Ishikawa (cell line): ENCODE measurements at regions not wholly inside any gene's neighbourhood (a gene's known extent, or its start where the extent isn't known, plus 50 kb on each side); places are given as distances from the start of the nearest gene placed in this dataset.

Experiments
- CEBPB ChIP-seq: IDR thresholded peaks from 2 replicates; pipeline ENCODE4 v1.6.1; 2012
- CREB1 ChIP-seq: IDR thresholded peaks from 2 replicates; pipeline ENCODE4 v1.6.1; 2012; ENCODE audit warnings: low read depth
- EGR1 ChIP-seq: IDR thresholded peaks from 2 replicates; pipeline ENCODE4 v1.6.1; 2012
- EP300 ChIP-seq: IDR thresholded peaks from 2 replicates; pipeline ENCODE4 v1.6.1; 2012; ENCODE audit warnings: borderline replicate concordance
- FOXM1 ChIP-seq: IDR thresholded peaks from 2 replicates; pipeline ENCODE4 v1.6.1; 2012; ENCODE audit warnings: low read depth, borderline replicate concordance
- MAX ChIP-seq: IDR thresholded peaks from 2 replicates; pipeline ENCODE4 v1.6.1; 2012
- NFIC ChIP-seq: IDR thresholded peaks from 2 replicates; pipeline ENCODE4 v1.6.1; 2012
- RAD21 ChIP-seq: IDR thresholded peaks from 2 replicates; pipeline ENCODE4 v1.6.1; 2012; ENCODE audit warnings: low read depth
- REST ChIP-seq: IDR thresholded peaks from 2 replicates; pipeline ENCODE4 v1.6.1; 2012; ENCODE audit warnings: low read depth, mild to moderate bottlenecking
- TAF1 ChIP-seq: IDR thresholded peaks from 2 replicates; pipeline ENCODE4 v1.6.1; 2012; ENCODE audit warnings: low read depth, mild to moderate bottlenecking
- TCF12 ChIP-seq: IDR thresholded peaks from 2 replicates; pipeline ENCODE4 v1.6.1; 2012; ENCODE audit warnings: low read depth
- TEAD4 ChIP-seq: IDR thresholded peaks from 2 replicates; pipeline ENCODE4 v1.6.1; 2012
- USF1 ChIP-seq: IDR thresholded peaks from 2 replicates; pipeline ENCODE4 v1.6.1; 2012
- YY1 ChIP-seq: IDR thresholded peaks from 2 replicates; pipeline ENCODE4 v1.6.1; 2012; ENCODE audit warnings: low read depth
- ZBTB7A ChIP-seq: IDR thresholded peaks from 2 replicates; pipeline ENCODE4 v1.6.1; 2012; ENCODE audit warnings: low read depth

- TF ChIP-seq NFIC: no peak
- TF ChIP-seq EGR1: no peak
- no peak for TF ChIP-seq REST
- TF ChIP-seq RAD21: no peak
- TF ChIP-seq USF1: no peak
- TF ChIP-seq YY1: no peak
- no peak for TF ChIP-seq CEBPB
- TF ChIP-seq TAF1: no peak
- no peak for TF ChIP-seq EP300
- no peak for TF ChIP-seq CREB1
- TF ChIP-seq ZBTB7A: no peak
- no peak for TF ChIP-seq TEAD4
- TF ChIP-seq FOXM1: no peak
- TF ChIP-seq TCF12: no peak
- TF ChIP-seq MAX: no peak
Observed at GRCh38 chr13:109680930-109681329, 105.5 kb downstream of the IRS2 start.

- no peak for TF ChIP-seq CEBPB
- no peak for TF ChIP-seq TEAD4
- no peak for TF ChIP-seq FOXM1
- no peak for TF ChIP-seq ZBTB7A
- TF ChIP-seq RAD21: no peak
- no peak for TF ChIP-seq EP300
- TF ChIP-seq EGR1: no peak
- no peak for TF ChIP-seq REST
- TF ChIP-seq TCF12: no peak
- no peak for TF ChIP-seq CREB1
Observed at GRCh38 chr13:109680288-109680687, 106.1 kb downstream of the IRS2 start.

- TF ChIP-seq TEAD4 (no peak), CREB1 (no peak), CEBPB (no peak), RAD21 (no peak), MAX (no peak), TAF1 (no peak), TCF12 (no peak), NFIC (no peak), REST (no peak), YY1 (no peak), USF1 (no peak), ZBTB7A (no peak), EP300 (no peak), FOXM1 (no peak), EGR1 (no peak)
Observed at GRCh38 chr13:109678459-109678858, 107.9 kb downstream of the IRS2 start.

GRCh38 chr13:109677206-109677605 is 109.2 kb downstream of the IRS2 start:
- TF ChIP-seq TCF12 (no peak), EP300 (no peak), CEBPB (no peak), TEAD4 (no peak)

- TF ChIP-seq EP300 (no peak), CEBPB (no peak), EGR1 (no peak), TAF1 (no peak), FOXM1 (no peak), YY1 (no peak), RAD21 (no peak), TEAD4 (no peak), ZBTB7A (no peak), CREB1 (no peak), REST (no peak), USF1 (no peak)
Observed at GRCh38 chr13:109673477-109673876, 112.9 kb downstream of the IRS2 start.
